ENCODE measurements at regions not wholly inside any gene's neighbourhood (a gene's known extent, or its start where the extent isn't known, plus 50 kb on each side); places are given as distances from the start of the nearest gene placed in this dataset.

GRCh38 chr1:60224523-60224922 is 151.0 kb upstream of the C1orf87 start:
- H3K4me1 ChIP-seq: no peaks in the 10 kb centered on the region
- no peak overlapping the region for H3K4me3 ChIP-seq (ENCODE audit: low read depth, low read length)

GRCh38 chr1:60223158-60223557 is 149.6 kb upstream of the C1orf87 start:
- DNase-seq: no peak
- no peak overlapping the region for H3K4me3 ChIP-seq (ENCODE audit: low read depth, low read length)
- H3K4me1 ChIP-seq: no peaks in the 10 kb centered on the region
- TF ChIP-seq CTCF (IDR thresholded peaks at IDR 0.05; ENCODE audit: low read depth, low read length): no peak
- H3K36me3 ChIP-seq: no peaks in the 10 kb centered on the region
- H3K9me3 ChIP-seq: no peaks in the 10 kb centered on the region
- H3K27me3 ChIP-seq: no peaks in the 10 kb centered on the region

More at GRCh38 chr1:60224523-60224922, 151.0 kb upstream of the C1orf87 start:
- Histone ChIP-seq H3K27me3 (no peaks in the 10 kb centered on the region), H3K36me3 (no peaks in the 10 kb centered on the region), H3K9me3 (no peaks in the 10 kb centered on the region)
- no peak for TF ChIP-seq CTCF (IDR thresholded peaks at IDR 0.05; ENCODE audit: low read depth, low read length)
- no peak for DNase-seq

GRCh38 chr1:60222360-60223115 is 149.0 kb upstream of the C1orf87 start:
- no peak for TF ChIP-seq CTCF (IDR thresholded peaks at IDR 0.05; ENCODE audit: low read depth, low read length)
- Histone ChIP-seq H3K27me3 (no peaks in the 10 kb centered on the region), H3K4me1 (no peaks in the 10 kb centered on the region), H3K4me3 (ENCODE audit: low read depth, low read length) (no peak overlapping the region), H3K36me3 (no peaks in the 10 kb centered on the region), H3K9me3 (no peaks in the 10 kb centered on the region)
- no peak for DNase-seq

GRCh38 chr1:60213253-60213652 is 139.7 kb upstream of the C1orf87 start:
- H3K4me1 ChIP-seq: no peaks in the 10 kb centered on the region
- no peak overlapping the region for H3K4me3 ChIP-seq (ENCODE audit: low read depth, low read length)
- no peak for TF ChIP-seq CTCF (IDR thresholded peaks at IDR 0.05; ENCODE audit: low read depth, low read length)
- DNase-seq: no peak
- H3K36me3 ChIP-seq: no peaks in the 10 kb centered on the region
- no peaks in the 10 kb centered on the region for H3K27me3 ChIP-seq
- no peaks in the 10 kb centered on the region for H3K9me3 ChIP-seq

- no peak for DNase-seq
- Histone ChIP-seq H3K27me3 (no peaks in the 10 kb centered on the region), H3K9me3 (no peaks in the 10 kb centered on the region), H3K4me3 (ENCODE audit: low read depth, low read length) (no peak overlapping the region), H3K4me1 (no peaks in the 10 kb centered on the region), H3K36me3 (no peaks in the 10 kb centered on the region)
- no peak for TF ChIP-seq CTCF (IDR thresholded peaks at IDR 0.05; ENCODE audit: low read depth, low read length)
Measured at GRCh38 chr1:60196026-60196425, 122.5 kb upstream of the C1orf87 start.

GRCh38 chr1:60185684-60186083 is 112.1 kb upstream of the C1orf87 start:
- Histone ChIP-seq H3K9me3 (no peaks in the 10 kb centered on the region), H3K27me3 (no peaks in the 10 kb centered on the region), H3K4me1 (no peaks in the 10 kb centered on the region), H3K4me3 (ENCODE audit: low read depth, low read length) (no peak overlapping the region), H3K36me3 (no peaks in the 10 kb centered on the region)
- no peak for DNase-seq
- TF ChIP-seq CTCF (IDR thresholded peaks at IDR 0.05; ENCODE audit: low read depth, low read length): no peak
